GM21360 (cell line): ENCODE measurements at regions not wholly inside any gene's neighbourhood (a gene's known extent, or its start where the extent isn't known, plus 50 kb on each side); places are given as distances from the start of the nearest gene placed in this dataset.
"Not testable (repeated sequence)": the region's sequence is repeated elsewhere in the genome, so short reads cannot be mapped to it uniquely, and the experiment has no call there.

ENCODE experiments used
- ATAC-seq: cut with Tn5 transposase; IDR thresholded peaks from one replicate; pipeline ENCODE4 v1.9.1; 2021; ENCODE audit warnings: mild to moderate bottlenecking, moderate library complexity; ENCODE audit not compliant: unreplicated experiment

DNA sequence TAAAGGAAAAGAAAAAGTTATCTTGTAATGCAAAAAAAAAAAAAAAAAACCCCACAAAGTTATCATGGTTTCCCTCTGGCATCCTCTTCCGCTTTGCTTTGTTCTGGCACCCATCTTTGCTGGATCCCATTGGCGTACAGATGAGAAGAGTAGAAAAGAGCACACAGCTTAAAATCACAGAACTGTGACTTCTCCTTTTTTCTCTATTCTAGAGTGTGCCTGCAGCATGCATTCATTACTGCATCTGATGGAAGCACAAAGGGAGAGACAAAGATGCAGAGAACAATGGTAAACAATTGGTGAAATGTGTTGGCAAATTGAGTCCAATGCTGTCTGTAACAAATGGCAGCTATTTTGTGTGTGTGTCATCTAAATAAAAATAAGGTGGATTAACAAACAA is 440.8 kb upstream of the PIK3R1 start:
- ATAC-seq = no peak

DNA sequence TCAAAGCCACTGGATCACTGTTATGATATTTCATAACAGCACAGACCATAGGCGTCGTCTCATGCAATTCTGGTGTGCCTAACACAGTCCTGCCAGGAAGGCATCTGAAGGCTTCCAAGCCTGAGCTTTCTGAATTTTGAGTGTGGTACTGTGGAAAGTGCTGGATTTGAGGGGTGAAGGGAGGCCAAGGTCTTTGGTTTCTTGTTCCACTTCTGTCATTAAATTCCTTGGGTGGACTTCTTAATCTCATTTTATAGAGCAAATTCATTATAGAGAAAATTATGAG is 441.3 kb upstream of the PIK3R1 start:
- no peak for ATAC-seq

DNA sequence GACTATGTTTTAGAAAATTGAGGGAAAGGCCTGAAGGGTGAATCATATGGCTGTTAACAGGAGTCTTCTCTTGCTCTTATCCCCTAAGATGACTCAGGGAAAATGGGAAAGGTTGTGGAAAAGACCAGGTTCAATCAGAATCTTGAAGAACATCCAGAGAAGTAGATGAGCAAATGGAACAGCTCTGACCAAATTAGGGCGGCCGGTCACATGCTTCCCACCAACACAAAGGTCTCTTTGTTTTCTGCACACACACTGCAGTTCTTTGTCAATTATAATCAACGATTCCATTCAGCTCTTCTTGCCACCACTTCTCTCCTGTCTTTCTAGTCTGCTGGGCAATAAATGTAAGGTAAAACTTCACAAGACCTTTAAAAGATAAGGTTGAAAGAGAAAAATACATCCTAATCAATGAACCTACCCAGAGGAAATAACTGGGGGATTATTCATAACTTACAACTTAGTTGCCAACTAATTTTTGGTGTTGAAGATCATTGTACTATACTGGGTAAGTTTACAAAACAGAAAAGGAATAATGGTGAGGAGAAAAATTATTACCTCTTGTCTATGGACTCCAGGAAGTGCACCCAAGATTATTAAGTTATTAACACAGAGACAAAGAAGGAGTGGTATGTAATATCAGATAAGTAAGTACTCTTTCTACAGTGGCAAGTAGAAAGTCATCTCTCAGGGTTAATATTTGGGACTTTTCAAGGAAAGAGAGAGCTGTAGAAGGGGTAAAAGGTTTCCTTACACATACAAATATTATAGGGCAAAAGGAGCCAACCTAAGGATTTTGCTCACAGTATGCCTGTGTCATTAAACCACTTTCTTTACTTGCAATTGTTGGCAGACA is 441.9 kb upstream of the PIK3R1 start:
- no peak for ATAC-seq

DNA sequence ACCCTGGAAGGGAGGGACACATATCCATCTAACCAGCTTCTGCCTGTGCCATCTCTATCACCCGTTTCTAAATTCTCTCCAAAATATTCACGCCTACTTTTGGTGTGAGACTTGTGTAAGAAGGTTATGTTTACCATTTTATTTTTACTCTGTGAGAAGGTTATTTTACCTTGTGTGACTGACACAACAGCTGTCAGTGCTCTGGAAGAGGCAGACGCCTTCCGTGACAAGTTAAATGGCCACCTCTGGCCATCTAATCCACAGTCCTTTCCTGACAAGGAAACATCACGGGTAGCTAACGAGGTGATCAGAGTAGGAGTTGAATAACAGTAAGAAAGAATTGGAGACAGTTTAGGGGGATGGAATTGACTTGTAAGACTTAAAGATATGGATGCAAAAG is 443.8 kb upstream of the PIK3R1 start:
- no peak for ATAC-seq

DNA sequence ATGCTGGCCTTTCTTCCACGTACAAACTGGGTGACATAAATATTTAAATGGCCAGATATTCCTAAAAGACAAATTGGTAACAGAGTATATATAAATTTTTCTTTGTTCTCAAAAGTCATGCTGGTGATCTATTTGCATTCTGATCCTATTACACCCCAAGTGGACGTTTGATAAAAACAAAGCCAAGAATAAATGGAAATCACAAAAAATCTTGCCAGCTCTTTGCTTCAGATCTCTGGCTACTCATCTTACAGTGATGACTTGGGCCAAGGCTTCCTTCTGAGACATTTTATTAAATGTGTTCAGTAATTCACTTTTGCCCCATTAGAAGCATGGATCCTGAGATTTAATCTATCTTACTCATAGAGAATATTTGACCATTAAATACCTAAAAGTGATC is 444.3 kb upstream of the PIK3R1 start:
- ATAC-seq = no peak

DNA sequence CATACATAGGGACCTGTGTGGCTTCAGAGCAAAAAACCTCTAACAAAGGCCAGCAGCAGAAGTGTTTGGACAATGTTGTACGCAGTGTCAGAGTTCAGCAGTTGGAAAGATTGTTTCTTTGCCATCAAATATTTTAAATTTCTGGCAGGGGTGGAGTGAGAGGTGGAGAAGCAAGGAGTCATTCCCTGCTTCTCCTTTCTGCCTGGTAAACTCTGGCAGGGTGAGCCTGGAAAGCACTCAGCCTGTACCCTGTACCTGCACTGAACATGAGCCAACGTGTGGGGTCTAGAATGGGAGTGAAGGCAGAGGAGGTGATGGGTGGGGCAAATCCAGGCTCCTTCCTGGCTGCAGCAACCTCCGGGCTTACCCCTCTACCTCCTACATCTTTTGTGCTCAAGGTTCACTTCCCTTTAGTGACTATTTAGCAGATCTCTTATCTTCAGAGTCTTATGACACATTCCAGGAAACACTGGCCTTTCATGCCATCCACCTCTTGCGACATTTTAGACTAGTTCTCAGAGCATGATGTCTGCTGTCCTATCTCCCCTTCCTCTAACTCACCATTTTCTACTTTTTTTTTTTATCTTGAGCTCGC is 445.0 kb upstream of the PIK3R1 start:
- ATAC-seq = no peak

DNA sequence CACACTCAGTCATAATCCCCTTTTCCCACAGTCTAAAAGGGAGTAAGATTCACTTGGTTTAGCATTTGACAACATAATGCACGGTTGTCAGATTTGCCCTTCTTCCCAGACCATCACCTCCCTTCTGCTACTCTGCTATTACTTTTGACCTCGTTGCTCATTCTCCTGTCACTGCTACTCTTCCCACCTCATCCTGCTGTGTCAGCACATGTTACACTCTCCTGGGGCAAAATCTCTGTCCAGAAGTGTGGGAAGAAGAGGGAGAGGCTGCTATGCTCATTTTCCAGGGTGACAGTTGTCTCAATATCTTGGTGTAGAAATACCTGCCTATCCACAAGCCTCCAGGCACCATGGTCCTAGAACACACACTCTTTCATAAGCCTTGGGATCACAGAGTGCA is 449.9 kb upstream of the PIK3R1 start:
- ATAC-seq = no peak

DNA sequence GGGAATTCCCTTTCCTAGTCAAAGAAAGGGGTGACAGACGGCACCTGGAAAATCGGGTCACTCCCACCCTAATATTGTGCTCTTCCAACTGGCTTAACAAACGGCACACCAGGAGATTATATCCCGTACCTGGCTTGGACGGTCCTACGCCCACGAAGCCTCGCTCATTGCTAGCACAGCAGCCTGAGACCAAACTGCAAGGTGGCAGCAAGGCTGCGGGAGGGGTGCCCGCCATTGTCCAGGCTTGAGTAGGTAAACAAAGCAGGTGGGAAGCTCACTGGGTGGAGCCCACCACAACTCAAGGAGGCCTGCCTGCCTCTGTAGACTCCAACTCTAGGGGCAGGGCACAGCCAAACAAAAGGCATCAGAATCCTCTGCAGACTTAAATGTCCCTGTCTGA is 457.8 kb upstream of the PIK3R1 start:
- ATAC-seq = not testable (repeated sequence)

DNA sequence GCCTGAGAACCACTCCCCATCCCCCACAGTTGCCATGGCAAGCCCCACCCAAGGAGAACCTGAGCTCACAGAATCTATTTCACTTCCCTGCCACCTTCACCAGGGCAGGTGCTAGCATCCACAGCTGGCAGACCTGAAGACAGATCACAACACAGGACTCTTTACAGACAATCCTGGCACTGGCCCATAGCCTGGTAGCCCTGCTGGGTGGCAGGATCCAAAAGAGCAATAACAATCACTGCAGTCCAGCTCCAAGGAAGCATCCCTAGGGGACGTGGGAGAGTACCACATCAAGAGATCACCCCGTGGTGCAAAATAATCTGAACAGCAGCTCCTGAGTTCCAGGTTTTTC is 463.2 kb upstream of the PIK3R1 start:
- ATAC-seq = no peak

DNA sequence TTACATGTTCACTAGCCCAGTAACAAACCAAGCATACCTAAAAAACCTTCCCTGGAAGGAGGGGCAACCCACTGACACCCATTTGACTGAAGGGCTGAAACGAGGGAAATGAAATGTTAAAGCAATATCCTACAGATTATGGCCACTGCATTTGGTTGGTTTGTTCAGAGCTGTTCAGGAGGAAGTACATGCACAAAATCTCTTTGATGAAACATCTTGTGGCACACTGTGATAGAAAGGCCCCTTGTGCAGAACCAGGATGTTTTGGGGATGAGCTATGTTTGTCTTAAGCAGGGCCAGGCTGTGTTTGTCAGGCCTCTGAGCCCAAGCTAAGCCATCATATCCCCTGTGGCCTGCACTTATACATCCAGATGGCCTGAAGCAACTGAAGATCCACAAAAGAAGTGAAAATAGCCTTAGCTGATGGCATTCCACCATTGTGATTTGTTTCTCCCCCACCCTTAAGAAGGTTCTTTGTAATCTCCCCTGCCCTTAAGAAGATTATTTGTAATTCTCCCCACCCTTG is 467.3 kb upstream of the PIK3R1 start:
- ATAC-seq = no peak

DNA sequence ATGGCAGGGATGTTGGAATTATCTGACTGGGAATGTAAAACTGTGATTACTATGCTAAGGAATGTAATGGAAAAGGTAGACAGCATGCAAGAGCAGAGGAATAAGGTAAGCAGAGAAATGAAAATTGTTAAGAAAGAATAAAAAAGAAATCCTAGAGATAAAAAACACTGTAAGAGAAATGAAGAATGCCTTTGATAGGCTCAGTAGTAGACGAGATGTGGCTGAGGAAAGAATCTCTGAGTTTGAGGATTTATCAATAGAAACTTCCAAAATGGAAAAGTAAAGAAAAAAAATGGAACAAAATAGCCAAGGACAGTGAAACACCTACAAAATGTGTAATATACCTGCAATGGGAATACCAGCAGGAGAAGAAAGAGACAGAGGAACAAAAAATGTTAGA is 468.5 kb upstream of the PIK3R1 start:
- ATAC-seq = no peak

DNA sequence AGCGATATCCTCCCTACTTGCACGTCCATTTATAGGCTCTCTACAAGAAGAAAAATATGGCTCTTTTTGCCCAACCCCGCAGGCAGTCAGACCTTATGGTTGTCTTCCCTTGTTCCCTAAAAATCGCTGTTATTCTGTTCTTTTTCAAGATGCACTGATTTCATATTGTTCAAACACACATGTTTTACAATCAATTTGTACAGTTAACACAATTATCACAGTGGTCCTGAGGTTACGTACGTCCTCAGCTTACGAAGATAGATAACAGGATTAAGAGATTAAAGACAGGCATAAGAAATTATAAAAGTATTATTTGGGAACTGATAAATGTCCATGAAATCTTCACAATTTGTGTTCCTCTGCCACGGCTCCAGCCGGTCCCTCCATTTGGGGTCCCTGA is 468.9 kb upstream of the PIK3R1 start:
- not testable (repeated sequence) for ATAC-seq

DNA sequence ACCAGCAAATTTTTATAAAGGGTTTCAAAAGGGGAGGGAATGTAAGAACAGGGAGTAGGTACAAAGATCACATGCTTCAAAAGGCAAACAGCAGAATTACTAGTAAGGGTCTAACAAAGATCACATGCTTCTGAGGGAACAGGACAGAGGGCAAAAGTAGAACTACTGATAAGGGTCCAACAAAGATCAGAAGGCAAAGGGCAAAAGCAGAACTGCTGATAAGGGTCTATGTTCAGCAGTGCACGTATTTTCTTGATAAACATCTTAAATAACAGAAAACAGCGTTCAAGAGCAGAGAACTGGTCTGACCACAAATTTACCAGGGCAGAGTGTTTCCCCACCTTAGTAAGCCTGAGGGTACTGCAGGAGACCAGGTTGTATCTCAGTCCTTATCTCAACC is 469.5 kb upstream of the PIK3R1 start:
- no peak for ATAC-seq

DNA sequence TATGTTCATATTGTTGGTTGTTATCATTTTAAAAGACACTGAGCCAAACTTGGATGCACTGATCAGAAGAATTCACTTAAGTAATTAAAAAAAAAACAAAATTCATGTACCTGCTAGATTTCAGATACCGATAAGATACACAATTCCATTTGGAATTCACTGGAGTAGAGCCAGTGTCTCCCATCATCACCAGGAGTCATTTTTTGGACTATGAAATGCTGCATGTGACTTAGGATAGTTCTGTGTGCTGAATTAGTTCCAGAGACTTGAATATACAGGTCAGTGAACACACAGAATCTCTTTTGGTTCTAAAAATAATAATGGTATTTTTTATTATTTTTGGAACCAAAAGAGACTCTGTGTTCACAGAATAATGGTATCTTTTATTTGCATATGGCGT is 482.6 kb upstream of the PIK3R1 start:
- no peak for ATAC-seq

DNA sequence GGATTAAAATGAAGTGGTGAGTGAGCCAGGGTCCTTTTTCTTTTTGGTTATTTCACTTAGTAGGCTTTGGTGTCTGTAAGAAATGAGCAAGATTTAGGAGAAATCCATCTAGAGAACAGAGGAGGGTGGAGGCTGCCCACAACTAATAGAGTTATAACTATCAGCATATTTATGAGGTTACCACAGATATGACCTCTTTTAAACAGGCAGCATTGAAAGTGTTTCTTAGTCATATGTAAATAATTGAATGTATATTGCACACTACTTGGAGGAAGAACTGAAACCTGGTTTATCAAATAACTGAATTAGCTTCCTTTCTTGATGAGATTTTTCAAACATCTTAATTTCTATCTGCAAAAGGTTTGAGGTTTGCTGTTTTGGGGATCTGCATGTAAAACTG is 483.1 kb upstream of the PIK3R1 start:
- ATAC-seq = no peak

DNA sequence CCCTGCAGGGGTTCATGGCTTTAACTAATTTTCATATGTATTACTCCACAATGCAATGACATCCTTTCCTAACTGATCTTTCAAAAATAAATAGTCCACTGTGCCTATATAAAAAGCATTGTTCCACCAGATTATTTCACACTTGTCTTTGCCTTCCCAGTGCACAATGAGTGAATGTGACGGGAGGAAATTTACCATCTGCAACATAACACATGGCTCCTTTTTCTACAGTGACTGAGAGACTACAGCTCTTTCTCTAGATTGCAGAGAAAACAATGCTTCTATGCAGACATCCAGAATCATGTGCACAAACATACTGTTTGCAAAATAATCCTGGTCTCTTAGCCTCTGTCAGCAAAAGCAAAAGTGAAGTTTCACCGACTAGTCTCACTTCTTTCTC is 483.7 kb upstream of the PIK3R1 start:
- no peak for ATAC-seq

DNA sequence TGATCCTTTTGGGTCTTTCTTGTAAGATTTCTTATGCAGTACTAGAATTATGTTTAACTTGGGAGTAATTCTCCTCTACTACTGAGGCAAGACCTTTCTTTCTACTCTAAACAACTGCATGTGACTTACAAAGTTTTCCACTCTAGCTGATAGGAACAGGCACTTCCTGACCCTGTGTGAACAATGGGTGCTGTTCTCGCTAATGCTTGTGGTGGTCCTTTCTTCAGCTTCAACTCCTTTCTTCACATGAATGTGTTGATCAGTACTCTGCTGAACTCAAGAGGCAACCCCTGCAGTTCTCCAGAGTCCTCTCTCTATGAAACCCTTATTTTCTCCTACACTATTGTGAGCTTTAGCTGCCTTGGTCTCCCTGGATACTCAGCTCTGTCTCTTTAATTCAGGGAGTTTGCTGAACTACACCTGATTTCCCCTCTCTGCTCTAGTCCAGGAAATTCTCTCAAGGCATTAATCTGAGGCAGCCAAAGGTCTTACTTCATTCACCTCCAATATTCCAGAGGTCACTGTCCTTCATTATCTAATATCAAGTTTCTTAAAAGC is 484.6 kb upstream of the PIK3R1 start:
- ATAC-seq = no peak

DNA sequence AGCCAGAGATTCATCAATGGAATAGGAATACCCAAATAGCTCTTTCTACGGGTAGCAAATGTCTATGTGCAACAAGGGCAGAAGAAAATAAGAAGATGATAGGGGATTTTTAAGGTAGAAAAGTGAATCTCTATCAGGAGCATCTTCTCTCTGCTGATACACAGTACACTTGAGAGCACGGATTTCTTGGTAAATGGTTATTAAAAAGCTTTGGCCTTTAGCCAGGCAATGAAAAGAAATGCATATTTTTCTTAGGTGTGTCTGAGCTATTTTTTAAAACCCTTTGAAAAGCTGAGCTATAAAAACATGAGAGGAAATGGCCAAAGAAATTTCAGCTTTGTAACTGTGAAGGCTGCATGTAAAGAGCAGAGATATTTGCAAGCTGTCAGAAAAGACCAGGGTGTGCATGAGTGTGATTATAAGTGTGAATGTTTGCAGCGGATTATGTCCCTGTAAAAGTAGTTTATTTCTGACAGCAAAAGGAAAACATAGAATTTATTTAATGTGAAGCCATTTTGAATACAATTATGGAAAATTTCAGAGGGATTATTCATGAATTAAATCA is 487.1 kb upstream of the PIK3R1 start:
- no peak for ATAC-seq

DNA sequence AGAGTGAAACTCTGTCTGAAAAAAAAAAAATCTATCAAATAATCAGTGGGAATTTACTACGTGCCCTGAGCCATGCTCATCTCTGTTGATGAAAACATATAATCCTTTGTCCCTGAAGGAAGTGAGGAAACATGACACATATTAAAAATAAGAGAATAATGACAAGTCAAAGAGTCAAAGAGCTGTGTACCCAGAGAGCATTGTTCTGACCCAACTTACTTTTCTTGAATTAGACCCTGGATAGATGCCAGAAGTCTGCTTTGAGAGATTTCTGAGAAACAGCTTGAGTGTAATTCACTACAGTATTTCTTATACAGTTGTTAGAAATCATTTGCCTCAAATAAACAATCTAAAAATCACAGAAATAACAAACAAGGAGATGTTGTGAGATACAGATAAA is 490.0 kb upstream of the PIK3R1 start:
- no peak for ATAC-seq

DNA sequence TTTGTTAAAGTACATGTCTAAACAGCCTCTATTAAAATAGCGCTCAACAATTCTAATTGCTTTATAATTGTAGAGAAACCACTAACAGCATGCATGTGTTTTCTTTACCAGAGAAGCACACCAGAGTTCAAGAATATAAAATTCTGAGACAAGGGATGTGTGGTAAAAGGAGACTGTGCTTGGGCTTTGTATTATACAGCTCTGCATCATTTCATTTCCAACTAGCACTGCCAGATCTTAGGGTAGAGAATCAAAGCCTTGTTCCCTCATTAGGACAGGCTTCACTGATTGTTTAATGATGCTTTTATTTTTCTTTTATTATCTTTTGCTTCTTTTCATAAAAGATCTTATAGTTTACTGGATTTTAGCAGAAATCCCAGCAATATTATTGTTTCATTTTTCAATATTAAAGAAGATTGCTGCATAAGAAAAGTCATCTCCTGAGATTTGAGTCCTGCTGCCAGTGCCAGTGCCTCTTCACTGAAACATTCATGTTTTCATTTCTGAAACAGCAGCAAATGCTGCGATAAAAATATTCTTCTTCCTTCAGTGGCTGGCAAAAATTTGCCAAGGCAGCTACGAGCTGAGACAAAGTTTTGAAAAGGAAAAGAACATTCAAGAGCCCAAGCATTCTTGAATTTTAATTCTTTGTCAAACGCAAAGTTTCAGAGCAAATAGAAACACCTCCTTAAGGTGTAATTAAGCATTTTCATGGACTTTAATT is 491.0 kb upstream of the PIK3R1 start:
- no peak for ATAC-seq

DNA sequence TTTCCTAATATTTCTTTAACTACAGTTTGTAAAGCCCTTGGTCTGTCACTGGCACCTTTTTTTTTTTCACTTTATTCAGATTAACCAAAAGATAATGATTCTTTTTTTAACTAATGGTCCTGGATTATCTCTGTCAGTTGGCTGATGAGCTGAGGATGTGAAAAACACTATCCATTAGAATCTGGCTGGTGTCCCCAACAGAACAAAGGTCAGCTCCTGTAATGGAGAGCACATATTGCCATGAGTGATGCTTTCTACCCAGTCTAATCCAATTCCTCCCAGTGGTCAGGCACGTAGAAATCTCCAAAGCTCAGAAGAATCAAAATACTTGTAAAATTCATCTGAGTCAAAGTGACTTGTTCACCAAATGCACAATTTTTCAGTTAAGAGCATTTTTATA is 491.7 kb upstream of the PIK3R1 start:
- no peak for ATAC-seq

DNA sequence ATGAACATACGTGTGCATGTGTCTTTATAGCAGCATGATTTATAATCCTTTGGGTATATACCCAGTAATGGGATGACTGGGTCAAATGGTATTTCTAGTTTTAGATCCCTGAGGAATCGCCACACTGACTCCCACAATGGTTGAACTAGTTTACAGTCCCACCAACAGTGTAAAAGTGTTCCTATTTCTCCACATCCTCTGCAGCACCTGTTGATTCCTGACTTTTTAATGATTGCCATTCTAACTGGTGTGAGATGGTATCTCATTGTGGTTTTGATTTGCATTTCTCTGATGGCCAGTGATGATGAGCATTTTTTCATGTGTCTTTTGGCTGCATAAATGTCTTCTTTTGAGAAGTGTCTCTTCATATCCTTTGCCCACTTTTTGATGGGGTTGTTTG is 493.0 kb upstream of the PIK3R1 start:
- ATAC-seq = not testable (repeated sequence)
